Activated naive CD4-positive, alpha-beta T cell treated with anti-CD3 and anti-CD28 coated beads, Interleukin-2, amount 50 U/mL, for 24 hours (primary cell): ENCODE measurements at regions not wholly inside any gene's neighbourhood (a gene's known extent, or its start where the extent isn't known, plus 50 kb on each side); places are given as distances from the start of the nearest gene placed in this dataset.

ENCODE experiments used
- H3K27ac Mint-ChIP-seq: one replicate; pipeline ENCODE4 v1.8.0; 2021; ENCODE audit warnings: mild to moderate bottlenecking, mixed read lengths
- H3K27me3 Mint-ChIP-seq: one replicate; pipeline ENCODE4 v1.8.0; 2021; ENCODE audit warnings: mixed read lengths
- H3K36me3 Mint-ChIP-seq: one replicate; pipeline ENCODE4 v1.8.0; 2021; ENCODE audit warnings: mixed read lengths
- H3K4me1 Mint-ChIP-seq: one replicate; pipeline ENCODE4 v1.8.0; 2021; ENCODE audit warnings: mixed read lengths
- H3K4me3 Mint-ChIP-seq: one replicate; pipeline ENCODE4 v1.8.0; 2021; ENCODE audit warnings: mild to moderate bottlenecking, mixed read lengths
- H3K9me3 Mint-ChIP-seq: one replicate; pipeline ENCODE4 v1.8.0; 2021; ENCODE audit warnings: mixed read lengths

- Mint-ChIP-seq H3K4me1 (no peaks in the 10 kb centered on the region), H3K36me3 (no peaks in the 10 kb centered on the region), H3K27me3 (no peaks in the 10 kb centered on the region), H3K9me3 (peaks cover 7% of the 10 kb centered on the region), H3K27ac (no peak overlapping the region), H3K4me3 (no peak overlapping the region)
These were observed 421.7 kb downstream of the BMP2 start for GRCh38 chr20:7189231-7189630.

- H3K27ac Mint-ChIP-seq = no peak overlapping the region
- H3K4me3 Mint-ChIP-seq = no peak overlapping the region
- H3K36me3 Mint-ChIP-seq = no peaks in the 10 kb centered on the region
- H3K4me1 Mint-ChIP-seq = no peaks in the 10 kb centered on the region
- H3K27me3 Mint-ChIP-seq = no peaks in the 10 kb centered on the region
- peaks cover 7% of the 10 kb centered on the region for H3K9me3 Mint-ChIP-seq
These were observed 426.2 kb downstream of the BMP2 start for GRCh38 chr20:7193681-7194080.

- Mint-ChIP-seq H3K4me1 (no peaks in the 10 kb centered on the region), H3K9me3 (peaks cover 7% of the 10 kb centered on the region), H3K36me3 (no peaks in the 10 kb centered on the region), H3K4me3 (no peak overlapping the region), H3K27me3 (no peaks in the 10 kb centered on the region), H3K27ac (no peak overlapping the region)
These were observed 428.2 kb downstream of the BMP2 start for GRCh38 chr20:7195704-7196103.

GRCh38 chr20:7196481-7196880 lies 429.0 kb downstream of the BMP2 start:
- Mint-ChIP-seq H3K36me3 (no peaks in the 10 kb centered on the region), H3K27ac (no peak overlapping the region), H3K27me3 (no peaks in the 10 kb centered on the region), H3K4me1 (no peaks in the 10 kb centered on the region), H3K9me3 (peaks cover 7% of the 10 kb centered on the region), H3K4me3 (no peak overlapping the region)

GRCh38 chr20:7199861-7200260 lies 432.4 kb downstream of the BMP2 start:
- no peaks in the 10 kb centered on the region for H3K9me3 Mint-ChIP-seq
- H3K4me3 Mint-ChIP-seq = no peak overlapping the region
- no peaks in the 10 kb centered on the region for H3K36me3 Mint-ChIP-seq
- H3K27ac Mint-ChIP-seq = no peak overlapping the region
- no peaks in the 10 kb centered on the region for H3K27me3 Mint-ChIP-seq
- no peaks in the 10 kb centered on the region for H3K4me1 Mint-ChIP-seq

- Mint-ChIP-seq H3K9me3 (peaks cover 5% of the 10 kb centered on the region), H3K4me3 (no peak overlapping the region), H3K27me3 (no peaks in the 10 kb centered on the region), H3K36me3 (no peaks in the 10 kb centered on the region), H3K4me1 (no peaks in the 10 kb centered on the region), H3K27ac (no peak overlapping the region)
These were observed 439.8 kb downstream of the BMP2 start for GRCh38 chr20:7207186-7207798.

GRCh38 chr20:7210910-7211309 lies 443.4 kb downstream of the BMP2 start:
- Mint-ChIP-seq H3K27ac (no peak overlapping the region), H3K9me3 (peaks cover 14% of the 10 kb centered on the region), H3K36me3 (no peaks in the 10 kb centered on the region), H3K4me3 (no peak overlapping the region), H3K4me1 (no peaks in the 10 kb centered on the region), H3K27me3 (no peaks in the 10 kb centered on the region)

- no peaks in the 10 kb centered on the region for H3K36me3 Mint-ChIP-seq
- no peak overlapping the region for H3K4me3 Mint-ChIP-seq
- no peak overlapping the region for H3K27ac Mint-ChIP-seq
- H3K9me3 Mint-ChIP-seq = peaks cover 16% of the 10 kb centered on the region
- H3K4me1 Mint-ChIP-seq = no peaks in the 10 kb centered on the region
- H3K27me3 Mint-ChIP-seq = no peaks in the 10 kb centered on the region
These were observed 446.7 kb downstream of the BMP2 start for GRCh38 chr20:7214081-7214740.

- peaks cover 16% of the 10 kb centered on the region for H3K9me3 Mint-ChIP-seq
- no peak overlapping the region for H3K27ac Mint-ChIP-seq
- H3K4me1 Mint-ChIP-seq = no peaks in the 10 kb centered on the region
- no peaks in the 10 kb centered on the region for H3K27me3 Mint-ChIP-seq
- H3K4me3 Mint-ChIP-seq = no peak overlapping the region
- no peaks in the 10 kb centered on the region for H3K36me3 Mint-ChIP-seq
These were observed 450.1 kb downstream of the BMP2 start for GRCh38 chr20:7217606-7218005.

GRCh38 chr20:7220755-7221154 lies 453.3 kb downstream of the BMP2 start:
- Mint-ChIP-seq H3K36me3 (no peaks in the 10 kb centered on the region), H3K4me3 (no peak overlapping the region), H3K9me3 (peaks cover 19% of the 10 kb centered on the region)

GRCh38 chr20:7226156-7226555 lies 458.7 kb downstream of the BMP2 start:
- Mint-ChIP-seq H3K27me3 (no peaks in the 10 kb centered on the region), H3K27ac (no peak overlapping the region), H3K4me1 (no peaks in the 10 kb centered on the region), H3K36me3 (no peaks in the 10 kb centered on the region), H3K4me3 (no peak overlapping the region), H3K9me3 (peaks cover 18% of the 10 kb centered on the region)

More at GRCh38 chr20:7220755-7221154, 453.3 kb downstream of the BMP2 start:
- no peaks in the 10 kb centered on the region for H3K4me1 Mint-ChIP-seq
- H3K27me3 Mint-ChIP-seq = no peaks in the 10 kb centered on the region
- H3K27ac Mint-ChIP-seq = no peak overlapping the region

- H3K27ac Mint-ChIP-seq = no peak overlapping the region
- no peak overlapping the region for H3K4me3 Mint-ChIP-seq
- no peaks in the 10 kb centered on the region for H3K27me3 Mint-ChIP-seq
- no peaks in the 10 kb centered on the region for H3K36me3 Mint-ChIP-seq
- no peaks in the 10 kb centered on the region for H3K4me1 Mint-ChIP-seq
- peaks cover 8% of the 10 kb centered on the region for H3K9me3 Mint-ChIP-seq
These were observed 463.8 kb downstream of the BMP2 start for GRCh38 chr20:7231303-7231702.

- no peaks in the 10 kb centered on the region for H3K27me3 Mint-ChIP-seq
- H3K4me3 Mint-ChIP-seq = no peak overlapping the region
- H3K36me3 Mint-ChIP-seq = no peaks in the 10 kb centered on the region
- no peak overlapping the region for H3K27ac Mint-ChIP-seq
- no peaks in the 10 kb centered on the region for H3K4me1 Mint-ChIP-seq
- no peaks in the 10 kb centered on the region for H3K9me3 Mint-ChIP-seq
These were observed 465.3 kb downstream of the BMP2 start for GRCh38 chr20:7232796-7233195.

GRCh38 chr20:7237251-7237650 lies 469.8 kb downstream of the BMP2 start:
- H3K27ac Mint-ChIP-seq = no peak overlapping the region
- H3K27me3 Mint-ChIP-seq = no peaks in the 10 kb centered on the region
- no peak overlapping the region for H3K4me3 Mint-ChIP-seq
- H3K36me3 Mint-ChIP-seq = no peaks in the 10 kb centered on the region
- no peaks in the 10 kb centered on the region for H3K9me3 Mint-ChIP-seq
- no peaks in the 10 kb centered on the region for H3K4me1 Mint-ChIP-seq

GRCh38 chr20:7240490-7240889 lies 473.0 kb downstream of the BMP2 start:
- no peaks in the 10 kb centered on the region for H3K4me1 Mint-ChIP-seq
- no peaks in the 10 kb centered on the region for H3K36me3 Mint-ChIP-seq
- no peak overlapping the region for H3K4me3 Mint-ChIP-seq
- H3K27ac Mint-ChIP-seq = no peak overlapping the region
- peaks cover 7% of the 10 kb centered on the region for H3K9me3 Mint-ChIP-seq
- no peaks in the 10 kb centered on the region for H3K27me3 Mint-ChIP-seq

- Mint-ChIP-seq H3K27ac (no peak overlapping the region), H3K9me3 (peaks cover 9% of the 10 kb centered on the region), H3K4me1 (no peaks in the 10 kb centered on the region), H3K4me3 (no peak overlapping the region), H3K27me3 (no peaks in the 10 kb centered on the region), H3K36me3 (no peaks in the 10 kb centered on the region)
These were observed 481.1 kb downstream of the BMP2 start for GRCh38 chr20:7248281-7249201.
